ENCODE measurements at regions not wholly inside any gene's neighbourhood (a gene's known extent, or its start where the extent isn't known, plus 50 kb on each side); places are given as distances from the start of the nearest gene placed in this dataset.

GRCh38 chr20:40887105-40887504 lies 141.5 kb upstream of the TOP1 start (continued):
- TF ChIP-seq ZNF407 (CRISPR knock-in tag; IDR thresholded peaks at IDR 0.05; ENCODE audit: not compliant biosample characterization) = no peak
- TF ChIP-seq, protein P1, sequence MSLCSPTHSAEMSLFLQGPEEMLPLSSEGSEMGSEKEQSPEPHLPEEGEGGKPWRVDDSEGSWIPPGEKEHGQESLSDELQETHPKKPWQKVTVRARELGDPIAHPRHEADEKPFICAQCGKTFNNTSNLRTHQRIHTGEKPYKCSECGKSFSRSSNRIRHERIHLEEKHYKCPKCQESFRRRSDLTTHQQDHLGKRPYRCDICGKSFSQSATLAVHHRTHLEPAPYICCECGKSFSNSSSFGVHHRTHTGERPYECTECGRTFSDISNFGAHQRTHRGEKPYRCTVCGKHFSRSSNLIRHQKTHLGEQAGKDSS (CRISPR knock-in tag; IDR thresholded peaks at IDR 0.05; ENCODE audit: borderline replicate concordance, low read depth) = no peak
- no peak for TF ChIP-seq ATM (IDR thresholded peaks at IDR 0.05; ENCODE audit: borderline replicate concordance)
- no peak for TF ChIP-seq ZNF770 (CRISPR knock-in tag; IDR thresholded peaks at IDR 0.05)
- TF ChIP-seq TEAD2 (CRISPR knock-in tag; IDR thresholded peaks at IDR 0.05) = no peak
- no peak for TF ChIP-seq ZSCAN22 (CRISPR knock-in tag; IDR thresholded peaks at IDR 0.05)
- TF ChIP-seq CENPT (CRISPR knock-in tag; IDR thresholded peaks at IDR 0.05; ENCODE audit: low read depth) = no peak
- TF ChIP-seq GMEB2 (CRISPR knock-in tag; IDR thresholded peaks at IDR 0.05; ENCODE audit: low read depth) = no peak
- no peak for TF ChIP-seq TCF7L2 (IDR thresholded peaks at IDR 0.05; ENCODE audit: low read depth, low read length)
- TF ChIP-seq ZNF589 (CRISPR knock-in tag; conservative IDR thresholded peaks at IDR 0.05) = no peak
- TF ChIP-seq ZNF747 (CRISPR knock-in tag; IDR thresholded peaks at IDR 0.05; ENCODE audit: borderline replicate concordance) = no peak
- TF ChIP-seq, protein P2, sequence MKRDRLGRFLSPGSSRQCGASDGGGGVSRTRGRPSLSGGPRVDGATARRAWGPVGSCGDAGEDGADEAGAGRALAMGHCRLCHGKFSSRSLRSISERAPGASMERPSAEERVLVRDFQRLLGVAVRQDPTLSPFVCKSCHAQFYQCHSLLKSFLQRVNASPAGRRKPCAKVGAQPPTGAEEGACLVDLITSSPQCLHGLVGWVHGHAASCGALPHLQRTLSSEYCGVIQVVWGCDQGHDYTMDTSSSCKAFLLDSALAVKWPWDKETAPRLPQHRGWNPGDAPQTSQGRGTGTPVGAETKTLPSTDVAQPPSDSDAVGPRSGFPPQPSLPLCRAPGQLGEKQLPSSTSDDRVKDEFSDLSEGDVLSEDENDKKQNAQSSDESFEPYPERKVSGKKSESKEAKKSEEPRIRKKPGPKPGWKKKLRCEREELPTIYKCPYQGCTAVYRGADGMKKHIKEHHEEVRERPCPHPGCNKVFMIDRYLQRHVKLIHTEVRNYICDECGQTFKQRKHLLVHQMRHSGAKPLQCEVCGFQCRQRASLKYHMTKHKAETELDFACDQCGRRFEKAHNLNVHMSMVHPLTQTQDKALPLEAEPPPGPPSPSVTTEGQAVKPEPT (CRISPR knock-in tag; IDR thresholded peaks at IDR 0.05; ENCODE audit: low read depth) = no peak
- TF ChIP-seq, protein P3, sequence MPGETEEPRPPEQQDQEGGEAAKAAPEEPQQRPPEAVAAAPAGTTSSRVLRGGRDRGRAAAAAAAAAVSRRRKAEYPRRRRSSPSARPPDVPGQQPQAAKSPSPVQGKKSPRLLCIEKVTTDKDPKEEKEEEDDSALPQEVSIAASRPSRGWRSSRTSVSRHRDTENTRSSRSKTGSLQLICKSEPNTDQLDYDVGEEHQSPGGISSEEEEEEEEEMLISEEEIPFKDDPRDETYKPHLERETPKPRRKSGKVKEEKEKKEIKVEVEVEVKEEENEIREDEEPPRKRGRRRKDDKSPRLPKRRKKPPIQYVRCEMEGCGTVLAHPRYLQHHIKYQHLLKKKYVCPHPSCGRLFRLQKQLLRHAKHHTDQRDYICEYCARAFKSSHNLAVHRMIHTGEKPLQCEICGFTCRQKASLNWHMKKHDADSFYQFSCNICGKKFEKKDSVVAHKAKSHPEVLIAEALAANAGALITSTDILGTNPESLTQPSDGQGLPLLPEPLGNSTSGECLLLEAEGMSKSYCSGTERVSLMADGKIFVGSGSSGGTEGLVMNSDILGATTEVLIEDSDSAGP (CRISPR knock-in tag; IDR thresholded peaks at IDR 0.05; ENCODE audit: borderline replicate concordance) = 0 out of 2 replicates have a peak, but pooled peaks have one; percentile 23
